LNCaP clone FGC (cell line): ENCODE measurements at regions not wholly inside any gene's neighbourhood (a gene's known extent, or its start where the extent isn't known, plus 50 kb on each side); places are given as distances from the start of the nearest gene placed in this dataset.

ENCODE experiments used
- DNase-seq: peaks from one replicate; pipeline ENCODE4 v3.0.0-alpha.2; 2011; ENCODE audit warnings: low read depth
- H3K4me3 ChIP-seq: 2 replicates; pipeline ENCODE4 v1.5.1; 2011; ENCODE audit warnings: mild to moderate bottlenecking, low read depth, low read length, control low read depth
- TF ChIP-seq, protein P1 (sequence below): IDR thresholded peaks from 2 replicates; pipeline ENCODE4 v1.5.1; 2012; ENCODE audit warnings: mild to moderate bottlenecking; ENCODE audit not compliant: control insufficient read depth, insufficient read depth; ENCODE audit errors: extremely low read depth

DNA sequence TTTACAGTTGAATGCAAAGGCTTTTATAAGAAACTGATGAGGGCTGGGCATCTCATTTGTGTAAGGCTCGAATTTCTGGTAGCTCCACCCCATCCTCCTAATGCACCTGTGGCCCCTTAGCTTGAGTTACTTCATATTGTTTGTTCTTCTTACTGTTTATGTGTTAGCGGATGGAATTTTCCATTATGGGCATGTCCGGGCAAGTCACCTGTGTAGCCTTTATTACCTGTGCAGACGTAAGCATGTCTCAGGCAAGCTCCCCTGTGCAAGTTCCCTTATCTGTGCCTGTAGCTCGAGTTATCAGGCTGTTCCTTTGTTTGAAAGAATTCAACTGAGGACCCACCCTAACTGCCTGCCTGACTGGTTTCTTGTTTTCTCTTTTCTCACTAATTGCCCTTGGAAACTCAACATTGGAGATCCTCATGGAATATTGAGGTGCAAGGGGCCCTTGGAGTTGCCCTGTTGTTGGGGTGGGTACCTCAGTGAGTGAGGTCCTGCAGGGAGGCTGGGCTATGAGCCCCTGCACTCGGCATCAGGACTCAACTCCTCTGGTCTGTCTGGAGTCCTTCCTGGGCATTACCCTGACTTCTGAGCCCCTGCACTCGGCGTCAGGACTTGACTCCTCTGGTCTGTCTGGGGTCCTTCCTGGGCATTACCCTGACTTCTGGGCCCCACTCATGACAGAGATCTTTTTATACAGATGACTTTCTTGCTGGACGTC lies 207.9 kb upstream of the SULF2 start:
- TF ChIP-seq, protein P1, sequence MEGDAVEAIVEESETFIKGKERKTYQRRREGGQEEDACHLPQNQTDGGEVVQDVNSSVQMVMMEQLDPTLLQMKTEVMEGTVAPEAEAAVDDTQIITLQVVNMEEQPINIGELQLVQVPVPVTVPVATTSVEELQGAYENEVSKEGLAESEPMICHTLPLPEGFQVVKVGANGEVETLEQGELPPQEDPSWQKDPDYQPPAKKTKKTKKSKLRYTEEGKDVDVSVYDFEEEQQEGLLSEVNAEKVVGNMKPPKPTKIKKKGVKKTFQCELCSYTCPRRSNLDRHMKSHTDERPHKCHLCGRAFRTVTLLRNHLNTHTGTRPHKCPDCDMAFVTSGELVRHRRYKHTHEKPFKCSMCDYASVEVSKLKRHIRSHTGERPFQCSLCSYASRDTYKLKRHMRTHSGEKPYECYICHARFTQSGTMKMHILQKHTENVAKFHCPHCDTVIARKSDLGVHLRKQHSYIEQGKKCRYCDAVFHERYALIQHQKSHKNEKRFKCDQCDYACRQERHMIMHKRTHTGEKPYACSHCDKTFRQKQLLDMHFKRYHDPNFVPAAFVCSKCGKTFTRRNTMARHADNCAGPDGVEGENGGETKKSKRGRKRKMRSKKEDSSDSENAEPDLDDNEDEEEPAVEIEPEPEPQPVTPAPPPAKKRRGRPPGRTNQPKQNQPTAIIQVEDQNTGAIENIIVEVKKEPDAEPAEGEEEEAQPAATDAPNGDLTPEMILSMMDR = no peak
- H3K4me3 ChIP-seq = no peak overlapping the region
- DNase-seq = no peak

DNA sequence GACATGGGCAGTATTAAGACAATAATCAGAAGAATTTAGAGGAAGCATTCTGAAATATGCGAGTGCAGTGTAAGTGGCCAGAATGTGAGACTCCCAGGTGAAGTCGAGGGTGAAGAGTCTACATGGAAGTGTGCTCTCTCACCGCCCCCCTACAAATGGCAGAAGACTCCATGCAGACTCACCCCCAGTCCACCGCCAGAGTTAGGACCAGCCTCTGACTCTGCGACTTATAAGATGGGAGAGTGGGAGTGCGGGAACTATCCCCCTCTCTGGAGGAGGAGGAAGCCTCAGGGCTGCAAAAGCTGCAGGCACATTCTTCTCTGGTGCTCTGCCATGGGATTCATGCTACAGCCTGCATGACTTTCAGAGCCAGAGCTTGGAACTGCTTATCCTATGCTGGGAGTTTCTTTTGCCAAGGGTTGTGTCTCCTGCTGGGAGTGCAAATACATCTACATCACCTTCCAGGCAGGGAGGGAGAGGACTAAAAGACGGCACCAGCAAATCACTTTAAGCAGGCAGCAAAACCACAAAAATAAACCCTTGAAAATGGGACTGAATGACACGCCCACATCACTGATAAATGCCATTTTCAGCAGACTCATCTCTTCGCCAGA lies 206.7 kb upstream of the SULF2 start:
- DNase-seq = no peak
- TF ChIP-seq, protein P1 = no peak
- H3K4me3 ChIP-seq = no peak overlapping the region

DNA sequence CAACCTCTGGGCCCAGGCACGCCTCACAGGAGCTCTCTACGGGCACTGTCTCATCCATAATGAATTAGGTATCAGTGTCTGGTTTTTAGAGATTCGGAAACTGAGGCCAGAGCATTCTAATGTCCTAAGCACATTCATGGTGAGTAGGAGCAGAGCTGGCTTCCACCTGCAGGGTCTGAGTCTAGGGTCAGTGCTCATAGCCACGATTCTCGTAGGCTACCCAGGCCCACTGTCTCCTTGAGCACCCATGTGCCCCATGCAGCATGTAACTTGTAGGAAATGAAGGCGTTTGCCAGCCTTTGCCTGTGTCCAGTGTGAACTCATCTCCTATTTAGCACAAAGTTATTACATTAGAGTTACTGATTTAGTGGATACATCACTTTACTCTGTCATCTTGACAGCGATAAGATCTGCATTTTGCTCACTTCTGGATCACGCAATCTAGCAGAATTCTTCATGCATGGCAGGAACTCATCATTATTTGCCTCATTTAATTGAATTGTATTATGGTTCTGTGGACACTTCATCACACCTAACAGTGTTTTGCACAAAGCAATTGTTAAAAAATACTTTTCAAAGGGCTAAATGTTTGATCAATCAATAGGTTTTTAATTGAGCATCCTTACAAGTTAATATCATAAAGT lies 205.3 kb upstream of the SULF2 start:
- DNase-seq = no peak
- no peak overlapping the region for H3K4me3 ChIP-seq
- TF ChIP-seq, protein P1 = no peak

DNA sequence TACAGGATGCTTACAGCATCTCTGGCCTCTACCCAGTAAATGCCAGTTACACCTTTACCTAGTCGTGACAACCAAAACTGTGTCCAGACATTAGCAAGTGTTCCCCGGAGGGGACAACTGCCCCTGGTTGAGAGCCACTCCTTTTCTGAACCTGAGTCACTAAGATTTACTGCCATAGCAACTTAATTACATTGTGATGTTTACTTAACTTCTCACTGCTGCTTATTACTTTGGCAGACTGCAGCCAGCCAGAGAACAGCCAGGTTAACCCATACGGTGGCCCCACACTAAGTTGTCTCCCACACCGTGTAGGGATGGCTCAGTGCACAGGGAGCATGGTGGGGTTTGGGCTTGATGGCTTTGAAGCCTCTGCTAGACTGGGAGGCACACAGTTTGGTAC lies 204.7 kb upstream of the SULF2 start:
- no peak for DNase-seq
- TF ChIP-seq, protein P1 = no peak
- H3K4me3 ChIP-seq = no peak overlapping the region

DNA sequence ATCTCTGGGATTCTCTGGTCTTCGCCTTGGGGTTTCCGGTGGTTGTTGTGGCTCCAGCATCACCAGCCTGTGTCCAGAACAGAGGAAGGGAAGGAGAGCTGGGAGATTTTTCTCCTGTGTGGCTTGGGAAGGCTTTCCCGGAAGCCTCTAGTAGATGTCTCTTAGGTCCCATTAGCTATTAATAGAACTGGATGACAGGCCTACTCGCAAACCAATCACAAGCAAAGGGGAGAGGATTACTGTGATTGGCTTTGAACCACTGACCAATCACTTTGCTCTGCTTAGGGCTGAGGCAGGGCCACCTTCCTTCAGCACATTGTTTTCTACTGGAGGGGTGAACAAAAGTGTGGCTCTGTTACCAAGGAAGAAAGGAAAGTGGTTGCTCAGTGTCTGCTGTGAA lies 203.4 kb upstream of the SULF2 start:
- TF ChIP-seq, protein P1 = no peak
- no peak overlapping the region for H3K4me3 ChIP-seq
- no peak for DNase-seq

DNA sequence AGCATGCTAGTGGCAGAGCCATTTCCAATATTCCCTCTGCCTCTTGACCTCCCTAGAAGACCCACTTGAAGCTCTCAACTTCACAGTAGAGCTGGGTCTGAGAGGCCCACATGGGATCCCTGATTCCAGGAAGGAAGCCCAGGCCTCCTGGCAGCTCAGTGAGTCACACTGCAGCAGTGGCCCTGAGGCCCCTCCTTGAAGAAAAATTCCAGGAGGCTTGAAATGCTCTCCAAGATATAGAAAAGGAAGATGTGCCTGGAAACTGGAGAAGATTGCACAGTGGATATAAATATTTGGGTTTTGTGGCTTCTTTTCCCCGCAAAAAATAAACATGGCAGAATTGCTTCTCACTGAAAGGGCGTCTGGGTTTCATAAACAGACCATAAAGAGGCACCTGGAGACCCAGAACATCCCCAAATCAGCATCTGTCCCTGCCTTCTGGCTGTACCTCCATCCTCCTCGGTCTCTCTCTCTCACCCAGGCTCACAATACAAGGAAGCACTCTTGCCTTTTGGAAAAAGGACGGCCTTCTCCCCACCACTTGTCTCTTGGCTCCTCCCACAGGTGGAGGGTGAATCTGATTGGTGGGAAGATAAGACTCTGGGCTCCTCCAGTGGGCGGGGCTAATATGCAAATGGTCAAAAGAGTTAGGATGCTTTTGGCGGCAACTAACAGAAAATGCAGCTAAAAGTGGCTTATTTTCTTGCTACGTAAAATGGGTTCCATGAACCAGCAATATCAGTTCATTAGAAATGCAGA lies 200.0 kb upstream of the SULF2 start:
- DNase-seq = no peak
- no peak overlapping the region for H3K4me3 ChIP-seq
- TF ChIP-seq, protein P1 = no peak
